Transverse colon (tissue), 4 donors: ENCODE measurements at regions not wholly inside any gene's neighbourhood (a gene's known extent, or its start where the extent isn't known, plus 50 kb on each side); places are given as distances from the start of the nearest gene placed in this dataset.

Experiments
- DNase-seq: peaks from one replicate; pipeline ENCODE4 v3.0.0-alpha.2; 2019
- H3K27ac ChIP-seq, 4 donors: fragments of 200-600 bp; sonication (generic); 2 replicates each; pipeline ENCODE4 v1.5.1; 2016 to 2018; ENCODE audit warnings: inconsistent platforms in 4 of 4
- H3K27me3 ChIP-seq: fragments of 200-600 bp; sonication (generic); 2 replicates; pipeline ENCODE4 v1.5.1; 2017; ENCODE audit warnings: inconsistent platforms
- H3K36me3 ChIP-seq, 4 donors: fragments of 200-600 bp; sonication (generic); 2 replicates each; pipeline ENCODE4 v1.5.1; 2017 to 2019; ENCODE audit warnings: inconsistent platforms in 4 of 4
- H3K4me1 ChIP-seq, 4 donors: fragments of 200-600 bp; sonication (generic); 2 replicates each; pipeline ENCODE4 v1.5.1; 2017 to 2020; ENCODE audit warnings: inconsistent platforms in 4 of 4
- H3K4me3 ChIP-seq, 4 donors: fragments of 200-600 bp; sonication (generic); 1 replicate in 1 of 4; 2 replicates in 3 of 4; pipeline versions ENCODE4 v1.5.1 to v1.6.1; 2017 to 2019; ENCODE audit warnings: inconsistent platforms in 4 of 4
- H3K9me3 ChIP-seq, 2 donors: fragments of 200-600 bp; sonication (generic); 2 replicates each; pipeline ENCODE4 v1.5.1; 2017 to 2019; ENCODE audit warnings: inconsistent platforms in 2 of 2
- CTCF ChIP-seq, 5 experiments: fragments of 200-600 bp in 3 of 5; fragments of 450-650 bp in 2 of 5; sonication (generic) in 3 of 5; IDR thresholded peaks; 1 replicate in 2 of 5; 2 replicates in 3 of 5; pipeline ENCODE4 v1.5.1; 2016 to 2017; ENCODE audit warnings: antibody characterized with exemption in 5 of 5, inconsistent platforms in 3 of 5, mild to moderate bottlenecking in 2 of 5, moderate library complexity in 1 of 5
- EP300 ChIP-seq: sonication (generic); formaldehyde crosslinking; IDR thresholded peaks from one replicate; pipeline ENCODE4 v1.6.1; 2017; ENCODE audit warnings: antibody characterized with exemption, low read depth
- POLR2A ChIP-seq: fragments of 450-650 bp; IDR thresholded peaks from one replicate; pipeline ENCODE4 v1.6.1; 2016; ENCODE audit warnings: antibody characterized with exemption, mild to moderate bottlenecking, moderate library complexity
- POLR2AphosphoS5 ChIP-seq, 3 donors: sonication (generic); formaldehyde crosslinking; IDR thresholded peaks; one replicate each; pipeline ENCODE4 v1.6.1; 2016; ENCODE audit warnings: antibody characterized with exemption in 3 of 3
- WGBS, 2 donors: methylation state at CpG; one replicate each; pipeline ENCODE4 v1.1.5; 2018; ENCODE audit warnings: low coverage in 1 of 2; 5-methylcytosine and 5-hydroxymethylcytosine counted together
- in situ Hi-C, 4 donors: fragments of 200-750 bp; cut with MboI; loops; one replicate each; pipeline versions ENCODE4 v1.15.0 to v1.15.1; 2017; ENCODE audit warnings: low sequenced_read_pairs in 3 of 4, low pct_ligation_motif_present in 1 of 4, low pct_unique_long_range_greater_than_20kb in 1 of 4
- intact Hi-C: fragments of 100-400 bp; cut with DNase I; formaldehyde crosslinking; loops from one replicate; pipeline ENCODE4 v1.15.1; 2023; ENCODE audit warnings: low total_unique reads

GRCh38 chr7:12812111-12812510, 124.7 kb downstream of the ARL4A start:
- H3K4me3 ChIP-seq = no peak overlapping the region
- 82 to 84% methylated on average over 4 of the region's 4 CpGs for WGBS, 2 donors
- intact Hi-C loops (no loop called here), in situ Hi-C loops (no loop called here)
- H3K36me3 ChIP-seq = no peaks in the 10 kb centered on the region
- DNase-seq = no peak
- TF ChIP-seq EP300 (no peak), CTCF (IDR thresholded peaks at IDR 0.05) (no peak), POLR2AphosphoS5 (IDR thresholded peaks at IDR 0.05) (no peak), POLR2A (no peak)
- H3K27ac ChIP-seq = no peak overlapping the region
- no peaks in the 10 kb centered on the region for H3K27me3 ChIP-seq
- H3K4me1 ChIP-seq = peaks cover 0 to 6% (median 1%) of the 10 kb centered on the region in 4 donors
- H3K9me3 ChIP-seq = no peaks in the 10 kb centered on the region

GRCh38 chr7:12814107-12814506, 126.7 kb downstream of the ARL4A start:
- 79 to 86% methylated on average over 2 of the region's 2 CpGs for WGBS, 2 donors
- intact Hi-C loops (no loop called here), in situ Hi-C loops (no loop called here)
- no peak for DNase-seq
- Histone ChIP-seq H3K27ac (no peak overlapping the region), H3K4me1 (peaks cover 0 to 6% (median 1%) of the 10 kb centered on the region in 4 donors), H3K27me3 (no peaks in the 10 kb centered on the region), H3K36me3 (no peaks in the 10 kb centered on the region), H3K4me3 (no peak overlapping the region), H3K9me3 (no peaks in the 10 kb centered on the region)
- TF ChIP-seq CTCF (IDR thresholded peaks at IDR 0.05) (no peak), POLR2AphosphoS5 (IDR thresholded peaks at IDR 0.05) (no peak), POLR2A (no peak), EP300 (no peak)

GRCh38 chr7:12814828-12815227, 127.4 kb downstream of the ARL4A start:
- Histone ChIP-seq H3K27ac (no peak overlapping the region), H3K4me1 (peaks cover 0 to 6% (median 1%) of the 10 kb centered on the region in 4 donors), H3K9me3 (no peaks in the 10 kb centered on the region), H3K36me3 (no peaks in the 10 kb centered on the region), H3K27me3 (no peaks in the 10 kb centered on the region), H3K4me3 (no peak overlapping the region)
- in situ Hi-C loops (no loop called here), intact Hi-C loops (no loop called here)
- DNase-seq = no peak
- TF ChIP-seq POLR2A (no peak), POLR2AphosphoS5 (IDR thresholded peaks at IDR 0.05) (no peak), CTCF (IDR thresholded peaks at IDR 0.05) (no peak), EP300 (no peak)

- Histone ChIP-seq H3K4me3 (no peak overlapping the region), H3K27ac (no peak overlapping the region), H3K9me3 (no peaks in the 10 kb centered on the region), H3K4me1 (peaks cover 0 to 6% (median 1%) of the 10 kb centered on the region in 4 donors), H3K36me3 (no peaks in the 10 kb centered on the region), H3K27me3 (no peaks in the 10 kb centered on the region)
- no peak for DNase-seq
- intact Hi-C loops = no loop called here
- TF ChIP-seq POLR2AphosphoS5 (IDR thresholded peaks at IDR 0.05) (no peak), EP300 (no peak), CTCF (IDR thresholded peaks at IDR 0.05) (no peak)
- in situ Hi-C loops = no loop called here
- 86 to 87% methylated on average over 4 of the region's 4 CpGs for WGBS, 2 donors
Observed at GRCh38 chr7:12815426-12815825, 128.0 kb downstream of the ARL4A start.
